ENCODE measurements at regions not wholly inside any gene's neighbourhood (a gene's known extent, or its start where the extent isn't known, plus 50 kb on each side); places are given as distances from the start of the nearest gene placed in this dataset.

- no peak for TF ChIP-seq CTCF (IDR thresholded peaks at IDR 0.05; ENCODE audit: unreplicated experiment)
- Mint-ChIP-seq H3K27ac (no peak overlapping the region), H3K4me1 (ENCODE audit: low read depth) (no peaks in the 10 kb centered on the region), H3K36me3 (ENCODE audit: insufficient read depth) (no peaks in the 10 kb centered on the region), H3K9me3 (ENCODE audit: low read depth) (no peaks in the 10 kb centered on the region), H3K27me3 (peaks cover 51% of the 10 kb centered on the region), H3K4me3 (ENCODE audit: low read depth) (no peak overlapping the region)
- DNase-seq (ENCODE audit: low spot score, unreplicated experiment), result no peak
Measured at GRCh38 chr13:111881700-111882099, 185.2 kb upstream of the SOX1 start.

GRCh38 chr13:111882351-111882750, 184.6 kb upstream of the SOX1 start:
- peaks cover 51% of the 10 kb centered on the region for H3K27me3 Mint-ChIP-seq
- H3K4me3 Mint-ChIP-seq (ENCODE audit: low read depth), result no peak overlapping the region
- no peaks in the 10 kb centered on the region for H3K36me3 Mint-ChIP-seq (ENCODE audit: insufficient read depth)

GRCh38 chr13:111883571-111884343, 183.2 kb upstream of the SOX1 start:
- Mint-ChIP-seq H3K27ac (no peak overlapping the region), H3K4me1 (ENCODE audit: low read depth) (no peaks in the 10 kb centered on the region), H3K27me3 (peaks cover 52% of the 10 kb centered on the region), H3K9me3 (ENCODE audit: low read depth) (no peaks in the 10 kb centered on the region), H3K36me3 (ENCODE audit: insufficient read depth) (no peaks in the 10 kb centered on the region), H3K4me3 (ENCODE audit: low read depth) (no peak overlapping the region)
- no peak for DNase-seq (ENCODE audit: low spot score, unreplicated experiment)
- no peak for TF ChIP-seq CTCF (IDR thresholded peaks at IDR 0.05; ENCODE audit: unreplicated experiment)

More at GRCh38 chr13:111882351-111882750, 184.6 kb upstream of the SOX1 start:
- no peak for DNase-seq (ENCODE audit: low spot score, unreplicated experiment)
- no peaks in the 10 kb centered on the region for H3K4me1 Mint-ChIP-seq (ENCODE audit: low read depth)
- TF ChIP-seq CTCF (IDR thresholded peaks at IDR 0.05; ENCODE audit: unreplicated experiment), result no peak
- no peaks in the 10 kb centered on the region for H3K9me3 Mint-ChIP-seq (ENCODE audit: low read depth)
- H3K27ac Mint-ChIP-seq, result no peak overlapping the region

GRCh38 chr13:111886217-111886945, 180.6 kb upstream of the SOX1 start:
- H3K4me3 Mint-ChIP-seq (ENCODE audit: low read depth), result no peak overlapping the region
- no peaks in the 10 kb centered on the region for H3K36me3 Mint-ChIP-seq (ENCODE audit: insufficient read depth)
- peaks cover 72% of the 10 kb centered on the region for H3K27me3 Mint-ChIP-seq
- H3K27ac Mint-ChIP-seq, result no peak overlapping the region
- no peaks in the 10 kb centered on the region for H3K9me3 Mint-ChIP-seq (ENCODE audit: low read depth)
- DNase-seq (ENCODE audit: low spot score, unreplicated experiment), result no peak
- no peaks in the 10 kb centered on the region for H3K4me1 Mint-ChIP-seq (ENCODE audit: low read depth)
- no peak for TF ChIP-seq CTCF (IDR thresholded peaks at IDR 0.05; ENCODE audit: unreplicated experiment)

- H3K4me1 Mint-ChIP-seq (ENCODE audit: low read depth), result peaks cover 13% of the 10 kb centered on the region
- peak overlapping the region; percentile 71 for H3K4me3 Mint-ChIP-seq (ENCODE audit: low read depth)
- H3K9me3 Mint-ChIP-seq (ENCODE audit: low read depth), result no peaks in the 10 kb centered on the region
- peak; percentile 46 for DNase-seq (ENCODE audit: low spot score, unreplicated experiment)
- TF ChIP-seq CTCF (IDR thresholded peaks at IDR 0.05; ENCODE audit: unreplicated experiment), result no peak
- H3K36me3 Mint-ChIP-seq (ENCODE audit: insufficient read depth), result no peaks in the 10 kb centered on the region
- peaks cover 87% of the 10 kb centered on the region for H3K27me3 Mint-ChIP-seq
- H3K27ac Mint-ChIP-seq, result peak overlapping the region; percentile 78
Measured at GRCh38 chr13:111893071-111893606, 173.8 kb upstream of the SOX1 start.

All from progenitor cell of endocrine pancreas (in vitro differentiated cells).